ENCODE measurements at regions not wholly inside any gene's neighbourhood (a gene's known extent, or its start where the extent isn't known, plus 50 kb on each side); places are given as distances from the start of the nearest gene placed in this dataset.

- H3K4me1 ChIP-seq (ENCODE audit: insufficient read depth) = peaks cover 4% of the 10 kb centered on the region
- no peaks in the 10 kb centered on the region for H3K36me3 ChIP-seq
- no peak overlapping the region for H3K27ac ChIP-seq
- 71 to 89% (median 88%) methylated on average over 6 of the region's 6 CpGs for WGBS, 3 donors
- H3K4me3 ChIP-seq = no peak overlapping the region
- no peak for DNase-seq
- TF ChIP-seq POLR2A (IDR thresholded peaks at IDR 0.05) = no peak
- TF ChIP-seq, protein P1, sequence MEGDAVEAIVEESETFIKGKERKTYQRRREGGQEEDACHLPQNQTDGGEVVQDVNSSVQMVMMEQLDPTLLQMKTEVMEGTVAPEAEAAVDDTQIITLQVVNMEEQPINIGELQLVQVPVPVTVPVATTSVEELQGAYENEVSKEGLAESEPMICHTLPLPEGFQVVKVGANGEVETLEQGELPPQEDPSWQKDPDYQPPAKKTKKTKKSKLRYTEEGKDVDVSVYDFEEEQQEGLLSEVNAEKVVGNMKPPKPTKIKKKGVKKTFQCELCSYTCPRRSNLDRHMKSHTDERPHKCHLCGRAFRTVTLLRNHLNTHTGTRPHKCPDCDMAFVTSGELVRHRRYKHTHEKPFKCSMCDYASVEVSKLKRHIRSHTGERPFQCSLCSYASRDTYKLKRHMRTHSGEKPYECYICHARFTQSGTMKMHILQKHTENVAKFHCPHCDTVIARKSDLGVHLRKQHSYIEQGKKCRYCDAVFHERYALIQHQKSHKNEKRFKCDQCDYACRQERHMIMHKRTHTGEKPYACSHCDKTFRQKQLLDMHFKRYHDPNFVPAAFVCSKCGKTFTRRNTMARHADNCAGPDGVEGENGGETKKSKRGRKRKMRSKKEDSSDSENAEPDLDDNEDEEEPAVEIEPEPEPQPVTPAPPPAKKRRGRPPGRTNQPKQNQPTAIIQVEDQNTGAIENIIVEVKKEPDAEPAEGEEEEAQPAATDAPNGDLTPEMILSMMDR (IDR thresholded peaks at IDR 0.05) = no peak
- no peak for TF ChIP-seq EP300 (IDR thresholded peaks at IDR 0.05)
- H3K27me3 ChIP-seq = no peaks in the 10 kb centered on the region
- intact Hi-C loops (cut with DNase I) = no loop called here
- no peaks in the 10 kb centered on the region for H3K9me3 ChIP-seq
These were observed 54.4 kb upstream of the SEC61G start for GRCh38 chr7:54813398-54813797.

DNA sequence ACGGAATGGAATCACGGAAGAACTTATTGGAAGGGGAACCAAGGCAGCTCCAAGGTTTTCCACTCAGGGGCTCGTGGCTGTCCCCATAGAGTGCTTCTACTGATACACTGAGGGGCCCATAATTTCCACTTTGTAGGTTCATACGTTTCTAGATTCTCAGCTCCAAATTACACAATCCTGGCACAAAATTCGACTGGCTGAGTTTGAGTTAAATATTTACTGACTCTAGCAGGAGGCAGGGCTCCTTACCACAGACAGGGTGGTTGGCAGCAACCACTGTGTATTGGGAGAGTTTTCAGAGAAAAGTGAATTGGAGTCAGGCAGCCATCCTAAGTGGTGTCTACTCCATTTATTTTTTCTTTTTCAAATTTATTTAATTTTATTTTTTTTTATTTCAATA lies 55.4 kb upstream of the SEC61G start:
- Histone ChIP-seq H3K36me3 (no peaks in the 10 kb centered on the region), H3K27me3 (no peaks in the 10 kb centered on the region), H3K27ac (no peak overlapping the region), H3K4me1 (ENCODE audit: insufficient read depth) (peaks cover 4% of the 10 kb centered on the region), H3K4me3 (no peak overlapping the region), H3K9me3 (no peaks in the 10 kb centered on the region)
- 82 to 87% (median 86%) methylated on average over 5 of the region's 5 CpGs for WGBS, 3 donors
- intact Hi-C loops (cut with DNase I) = no loop called here
- no peak for DNase-seq
- no peak for TF ChIP-seq POLR2A (IDR thresholded peaks at IDR 0.05)
- TF ChIP-seq EP300 (IDR thresholded peaks at IDR 0.05) = no peak
- TF ChIP-seq, protein P1 (IDR thresholded peaks at IDR 0.05) = no peak

GRCh38 chr7:54817152-54817551 lies 58.1 kb upstream of the SEC61G start:
- no peaks in the 10 kb centered on the region for H3K36me3 ChIP-seq
- H3K27me3 ChIP-seq = no peaks in the 10 kb centered on the region
- 73 to 76% (median 74%) methylated on average over 5 of the region's 5 CpGs for WGBS, 3 donors

GRCh38 chr7:54823776-54824175 lies 64.8 kb upstream of the SEC61G start:
- no peak for DNase-seq
- intact Hi-C loops (cut with DNase I) = no loop called here
- Histone ChIP-seq H3K27ac (no peak overlapping the region), H3K4me1 (ENCODE audit: insufficient read depth) (no peaks in the 10 kb centered on the region), H3K9me3 (no peaks in the 10 kb centered on the region), H3K36me3 (no peaks in the 10 kb centered on the region), H3K27me3 (no peaks in the 10 kb centered on the region), H3K4me3 (no peak overlapping the region)
- WGBS, 3 donors = 71 to 82% (median 75%) methylated on average over 5 of the region's 5 CpGs
- TF ChIP-seq, protein P1 (IDR thresholded peaks at IDR 0.05) = no peak
- TF ChIP-seq EP300 (IDR thresholded peaks at IDR 0.05) = no peak
- TF ChIP-seq POLR2A (IDR thresholded peaks at IDR 0.05) = no peak

More at GRCh38 chr7:54817152-54817551, 58.1 kb upstream of the SEC61G start:
- TF ChIP-seq, protein P1 (IDR thresholded peaks at IDR 0.05) = no peak
- no peak for TF ChIP-seq EP300 (IDR thresholded peaks at IDR 0.05)
- TF ChIP-seq POLR2A (IDR thresholded peaks at IDR 0.05) = no peak
- Histone ChIP-seq H3K9me3 (no peaks in the 10 kb centered on the region), H3K4me1 (ENCODE audit: insufficient read depth) (no peaks in the 10 kb centered on the region), H3K4me3 (no peak overlapping the region), H3K27ac (no peak overlapping the region)
- DNase-seq = no peak
- intact Hi-C loops (cut with DNase I) = no loop called here
